ENCODE measurements at regions not wholly inside any gene's neighbourhood (a gene's known extent, or its start where the extent isn't known, plus 50 kb on each side); places are given as distances from the start of the nearest gene placed in this dataset.

DNA sequence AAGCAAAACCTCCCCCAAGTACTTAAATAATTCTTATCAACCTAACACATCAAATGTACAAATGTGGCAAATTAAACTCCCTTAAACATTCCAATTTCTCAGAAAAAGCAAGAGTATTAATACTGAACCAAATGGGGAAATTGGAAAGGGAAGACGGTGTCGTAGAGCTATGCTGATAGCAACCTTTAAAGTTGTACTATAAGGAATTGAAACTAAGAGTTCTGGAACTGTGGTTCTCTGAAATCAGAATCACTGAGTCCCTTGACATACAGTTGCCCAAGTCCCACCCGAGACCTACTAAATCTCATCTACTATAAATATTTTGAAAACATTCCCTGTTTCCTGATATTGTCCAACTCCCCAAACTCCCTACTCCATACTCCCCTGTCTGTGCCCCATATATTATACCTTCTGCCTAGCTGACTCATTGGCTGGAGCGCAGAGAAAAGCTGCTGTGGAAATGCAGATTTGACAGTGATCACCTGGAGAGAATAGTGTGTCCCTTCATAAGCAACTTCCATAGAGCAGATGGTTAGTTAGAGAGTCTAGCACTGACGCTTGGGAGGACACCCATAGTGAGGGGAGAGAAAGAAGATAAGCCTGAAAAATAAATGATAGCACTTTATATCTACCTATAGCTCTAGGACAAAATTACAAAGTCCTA lies 51.4 kb upstream of the ITM2B start:
- no peak for DNase-seq (ENCODE audit: low read depth in 1 of 2, low spot score in 1 of 2)
- in situ Hi-C loops (cut with HindIII; ENCODE audit: low pct_unique_long_range_greater_than_20kb, low sequenced_read_pairs) = no loop called here
- no peak for TF ChIP-seq JUND (IDR thresholded peaks at IDR 0.05; ENCODE audit: low read depth)

DNA sequence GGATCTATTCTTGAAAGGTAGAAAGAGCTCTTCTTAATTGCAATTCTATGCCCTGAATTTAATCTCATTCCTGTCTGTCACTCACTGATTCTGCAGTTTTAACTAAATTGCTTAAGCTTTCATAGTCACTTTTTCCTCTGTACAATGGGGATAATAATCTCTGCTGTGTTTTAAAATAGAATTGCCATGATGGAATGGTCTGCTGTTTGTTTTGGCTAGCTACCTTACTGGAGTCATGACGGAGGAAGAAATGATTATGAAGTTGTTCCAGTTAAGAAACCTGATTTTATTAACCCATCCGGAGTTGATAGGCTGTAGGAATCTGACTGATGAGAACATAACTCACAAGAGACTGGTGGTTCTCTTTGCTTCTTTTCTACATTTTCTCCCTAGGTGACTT lies 54.9 kb upstream of the ITM2B start:
- in situ Hi-C loops (cut with HindIII; ENCODE audit: low pct_unique_long_range_greater_than_20kb, low sequenced_read_pairs) = no loop called here
- TF ChIP-seq JUND (IDR thresholded peaks at IDR 0.05; ENCODE audit: low read depth) = no peak
- DNase-seq (ENCODE audit: low read depth in 1 of 2, low spot score in 1 of 2) = no peak

DNA sequence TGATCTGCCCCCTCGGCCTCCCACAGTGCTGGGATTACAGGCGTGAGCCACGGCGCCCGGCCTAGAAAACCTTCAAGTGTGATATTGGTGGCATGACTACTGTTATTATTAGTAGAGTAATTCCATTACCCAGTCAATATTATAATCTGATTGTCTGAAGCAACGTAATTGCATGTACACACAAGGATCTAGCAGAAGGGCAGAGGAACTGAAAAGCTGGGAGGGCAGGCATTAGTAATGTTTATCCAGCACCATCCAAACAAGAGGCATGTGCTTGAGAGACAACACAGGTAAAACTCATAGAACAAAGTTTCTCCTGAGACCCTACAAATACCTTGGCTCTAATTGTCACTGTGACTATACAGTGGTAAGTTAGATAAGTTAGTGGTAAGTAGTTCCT lies 56.2 kb upstream of the ITM2B start:
- in situ Hi-C loops (cut with HindIII; ENCODE audit: low pct_unique_long_range_greater_than_20kb, low sequenced_read_pairs) = no loop called here
- no peak for DNase-seq (ENCODE audit: low read depth in 1 of 2, low spot score in 1 of 2)
- TF ChIP-seq JUND (IDR thresholded peaks at IDR 0.05; ENCODE audit: low read depth) = no peak

DNA sequence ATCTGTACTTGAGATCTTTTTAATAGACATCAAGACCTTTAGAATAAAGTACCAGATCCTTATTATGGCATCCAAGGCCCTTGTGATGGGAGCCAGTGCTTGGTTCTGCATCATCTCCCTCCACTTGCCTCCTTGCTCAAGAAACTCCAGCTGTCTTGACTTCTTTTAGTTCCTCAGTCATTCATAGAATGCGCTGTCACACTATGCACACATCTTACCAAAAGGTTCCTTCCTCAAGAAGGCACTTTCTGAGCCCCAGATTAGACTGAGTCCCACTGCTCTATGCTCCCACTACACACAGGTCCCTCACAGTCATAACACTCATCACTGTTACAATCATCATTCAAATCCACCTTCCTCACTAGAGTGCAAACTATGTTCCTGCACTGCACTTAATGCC lies 57.8 kb upstream of the ITM2B start:
- in situ Hi-C loops (cut with HindIII; ENCODE audit: low pct_unique_long_range_greater_than_20kb, low sequenced_read_pairs) = no loop called here
- TF ChIP-seq JUND (IDR thresholded peaks at IDR 0.05; ENCODE audit: low read depth) = no peak
- no peak for DNase-seq (ENCODE audit: low read depth in 1 of 2, low spot score in 1 of 2)

DNA sequence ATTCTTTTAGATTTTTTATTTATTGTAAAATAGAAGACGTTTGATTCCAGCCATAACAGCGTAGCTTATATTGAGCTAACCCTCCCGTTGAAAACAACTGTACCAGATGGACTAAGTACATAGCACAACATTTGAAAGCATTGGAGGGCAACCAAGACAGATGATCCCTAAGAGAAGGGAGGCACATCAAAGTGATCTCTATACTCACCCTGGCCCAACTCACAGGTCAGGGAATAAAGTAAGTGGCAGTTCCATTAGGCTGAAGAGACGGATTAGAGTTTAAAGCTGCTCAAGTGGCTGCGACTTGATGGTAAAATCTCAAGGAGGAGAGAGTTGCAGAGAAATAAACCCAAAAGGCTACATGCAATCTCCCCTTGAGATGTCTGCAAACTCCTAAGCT lies 65.1 kb upstream of the ITM2B start:
- in situ Hi-C loops (cut with HindIII; ENCODE audit: low pct_unique_long_range_greater_than_20kb, low sequenced_read_pairs) = no loop called here
- DNase-seq (ENCODE audit: low read depth in 1 of 2, low spot score in 1 of 2) = no peak
- no peak for TF ChIP-seq JUND (IDR thresholded peaks at IDR 0.05; ENCODE audit: low read depth)

DNA sequence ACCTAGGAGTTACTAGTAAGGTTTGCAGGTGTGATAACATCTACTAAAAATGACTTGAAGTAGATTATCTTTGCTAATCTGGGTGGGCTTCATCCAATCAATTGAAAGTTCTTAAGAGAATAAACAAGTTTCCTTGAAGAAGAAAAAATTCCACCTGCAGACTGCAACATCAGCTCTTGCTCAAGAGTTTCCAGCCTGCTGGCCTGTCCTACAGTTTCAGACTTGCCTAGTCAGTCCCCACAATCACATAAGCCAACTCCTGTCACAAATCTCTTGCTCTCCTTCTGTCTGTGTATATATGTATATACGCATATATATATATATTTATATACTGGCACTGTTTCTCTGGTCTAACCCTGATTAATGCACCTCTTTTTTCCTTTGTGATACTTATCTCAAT lies 67.3 kb upstream of the ITM2B start:
- no peak for TF ChIP-seq JUND (IDR thresholded peaks at IDR 0.05; ENCODE audit: low read depth)
- in situ Hi-C loops (cut with HindIII; ENCODE audit: low pct_unique_long_range_greater_than_20kb, low sequenced_read_pairs) = no loop called here
- DNase-seq (ENCODE audit: low read depth in 1 of 2, low spot score in 1 of 2) = no peak

DNA sequence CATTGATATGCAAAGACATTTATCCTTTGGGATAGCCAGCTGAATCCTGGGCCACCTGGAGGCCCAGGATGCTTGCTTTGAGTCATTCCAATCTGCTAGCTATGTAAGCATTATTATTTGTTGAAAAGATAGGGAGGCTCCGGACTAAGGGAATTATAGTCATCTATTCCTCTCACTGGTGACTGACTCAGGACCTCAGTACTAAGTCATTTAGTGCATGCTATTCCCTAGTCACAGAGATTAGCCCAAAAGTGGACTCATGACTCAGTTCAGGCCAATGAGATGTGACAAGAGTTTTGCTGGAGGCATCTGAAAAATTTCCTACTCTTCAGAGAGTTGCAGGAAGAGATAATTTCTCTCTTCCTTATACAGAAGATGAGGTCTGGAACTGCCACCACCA lies 67.9 kb upstream of the ITM2B start:
- DNase-seq (ENCODE audit: low read depth in 1 of 2, low spot score in 1 of 2) = no peak
- TF ChIP-seq JUND (IDR thresholded peaks at IDR 0.05; ENCODE audit: low read depth) = no peak
- in situ Hi-C loops (cut with HindIII; ENCODE audit: low pct_unique_long_range_greater_than_20kb, low sequenced_read_pairs) = no loop called here

DNA sequence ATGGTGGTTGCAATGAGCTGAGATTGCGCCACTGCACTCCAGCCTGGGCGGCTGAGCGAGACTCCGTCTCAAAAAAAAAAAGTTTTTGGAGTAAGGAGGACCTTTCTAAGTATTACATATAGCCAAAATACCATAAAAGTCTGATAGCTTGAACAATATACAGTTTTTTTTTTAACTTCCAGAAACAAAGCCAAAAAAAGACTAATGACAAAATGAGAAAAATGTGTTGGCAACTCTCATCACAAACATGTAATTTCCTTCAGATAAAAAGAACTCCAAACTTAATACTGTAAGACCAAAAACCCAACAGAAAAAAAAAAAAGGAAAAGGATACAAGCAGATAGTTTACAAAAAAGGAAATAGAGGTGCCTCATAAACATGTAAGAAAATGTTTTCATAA lies 68.2 kb upstream of the MED4 start:
- in situ Hi-C loops (cut with HindIII; ENCODE audit: low pct_unique_long_range_greater_than_20kb, low sequenced_read_pairs) = no loop called here
- TF ChIP-seq JUND (IDR thresholded peaks at IDR 0.05; ENCODE audit: low read depth) = no peak
- DNase-seq (ENCODE audit: low read depth in 1 of 2, low spot score in 1 of 2) = no peak

DNA sequence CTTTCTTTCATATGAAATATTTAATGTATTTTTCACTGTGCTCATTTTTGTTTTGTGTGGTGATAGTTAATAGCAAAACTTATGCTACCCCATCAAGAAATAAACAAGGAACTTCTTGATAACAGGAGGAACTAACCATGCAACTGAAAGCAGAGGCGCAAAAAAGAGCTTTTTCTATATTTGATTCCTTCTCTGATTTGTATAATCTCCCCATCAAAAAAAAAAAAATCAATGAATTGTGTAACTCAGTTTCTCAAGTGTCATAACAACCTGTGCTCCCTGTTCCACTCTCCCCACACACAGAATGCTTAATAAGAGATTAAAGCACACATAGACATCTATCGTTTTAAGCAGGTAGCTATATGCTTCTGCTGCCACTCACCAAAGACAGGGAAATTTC lies 67.3 kb upstream of the MED4 start:
- in situ Hi-C loops (cut with HindIII; ENCODE audit: low pct_unique_long_range_greater_than_20kb, low sequenced_read_pairs) = no loop called here
- TF ChIP-seq JUND (IDR thresholded peaks at IDR 0.05; ENCODE audit: low read depth) = no peak
- no peak for DNase-seq (ENCODE audit: low read depth in 1 of 2, low spot score in 1 of 2)

DNA sequence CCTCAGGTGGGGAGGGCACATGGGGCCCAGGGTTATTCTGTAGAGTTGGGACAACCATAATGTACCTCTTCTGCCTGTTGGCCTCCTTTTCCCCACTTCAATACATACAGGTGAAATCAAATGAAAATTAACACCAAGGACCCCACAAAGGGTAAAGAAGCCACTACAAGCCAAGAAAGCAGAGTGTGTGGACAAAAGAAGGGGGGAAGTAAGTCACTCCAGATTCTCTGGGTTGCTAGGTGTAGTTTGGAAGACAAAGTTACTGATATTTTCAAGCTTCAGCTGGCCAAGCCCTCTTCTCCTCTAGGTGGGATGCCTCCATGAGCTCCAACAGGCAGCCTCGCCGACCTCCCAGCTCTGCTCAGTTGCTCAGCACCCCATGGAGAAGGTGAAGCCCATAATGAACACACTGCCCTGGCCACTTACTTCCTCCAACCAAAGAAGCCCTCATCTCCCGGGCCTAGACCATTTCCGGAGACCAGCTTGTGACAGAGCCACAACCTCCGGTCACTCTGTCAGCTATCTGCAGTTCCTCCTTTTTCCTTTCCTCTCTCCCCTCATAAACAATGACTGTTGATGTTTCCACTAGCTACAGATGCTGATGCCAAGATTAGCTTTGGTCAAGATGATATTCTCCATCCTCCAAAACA lies 66.8 kb upstream of the MED4 start:
- in situ Hi-C loops (cut with HindIII; ENCODE audit: low pct_unique_long_range_greater_than_20kb, low sequenced_read_pairs) = no loop called here
- TF ChIP-seq JUND (IDR thresholded peaks at IDR 0.05; ENCODE audit: low read depth) = no peak
- no peak for DNase-seq (ENCODE audit: low read depth in 1 of 2, low spot score in 1 of 2)

DNA sequence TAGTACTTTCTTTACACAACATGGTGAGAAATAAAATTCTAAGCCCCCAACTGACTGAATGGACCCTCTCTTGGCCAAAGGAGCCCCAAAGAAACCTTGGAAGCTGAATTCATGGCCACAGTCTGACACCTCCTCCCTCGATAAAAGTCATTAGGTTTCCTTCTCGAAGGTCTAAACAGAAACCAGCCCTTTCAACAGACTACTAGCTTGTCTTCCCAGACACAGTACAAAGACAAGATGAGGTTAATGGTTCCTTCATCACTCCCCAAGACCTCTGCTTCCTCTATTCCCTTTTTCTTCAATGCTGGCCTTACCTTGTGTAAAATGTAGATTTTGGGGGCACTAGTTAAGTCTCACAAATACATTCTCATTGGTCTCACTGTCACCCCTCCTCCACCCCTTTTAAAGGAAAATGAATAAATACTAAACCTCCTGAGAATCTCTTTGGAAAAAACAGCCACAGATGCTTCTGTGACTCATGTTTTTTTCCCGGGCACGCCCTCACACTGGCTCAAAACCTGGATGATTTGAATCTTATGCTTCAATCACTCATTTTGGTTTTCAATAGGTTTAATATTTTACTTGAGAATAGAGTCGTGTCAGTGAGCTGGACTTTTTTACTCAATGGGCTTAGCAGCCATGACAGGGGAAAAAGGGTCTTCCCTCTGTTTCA lies 65.8 kb upstream of the MED4 start:
- no peak for DNase-seq (ENCODE audit: low read depth in 1 of 2, low spot score in 1 of 2)
- in situ Hi-C loops (cut with HindIII; ENCODE audit: low pct_unique_long_range_greater_than_20kb, low sequenced_read_pairs) = no loop called here
- no peak for TF ChIP-seq JUND (IDR thresholded peaks at IDR 0.05; ENCODE audit: low read depth)

DNA sequence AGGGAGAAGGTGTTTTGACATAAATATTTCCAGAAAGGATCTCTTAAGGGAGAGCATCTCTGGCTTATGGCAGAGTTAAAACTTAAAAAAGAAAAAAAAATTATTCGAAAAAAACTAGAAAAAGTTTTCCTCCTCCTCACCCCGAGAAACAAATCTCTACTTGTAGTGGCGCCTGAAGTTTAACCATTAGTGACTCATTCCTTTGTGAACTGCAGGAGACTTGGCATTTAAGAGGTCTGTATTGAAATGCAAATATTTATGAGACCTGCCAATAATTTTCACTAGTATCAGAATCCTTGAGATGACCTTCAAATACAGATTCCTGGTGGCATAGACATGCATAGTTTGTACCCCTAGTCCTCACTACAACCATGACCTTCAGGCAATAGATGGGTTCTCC lies 64.9 kb upstream of the MED4 start:
- no peak for DNase-seq (ENCODE audit: low read depth in 1 of 2, low spot score in 1 of 2)
- in situ Hi-C loops (cut with HindIII; ENCODE audit: low pct_unique_long_range_greater_than_20kb, low sequenced_read_pairs) = no loop called here
- no peak for TF ChIP-seq JUND (IDR thresholded peaks at IDR 0.05; ENCODE audit: low read depth)

DNA sequence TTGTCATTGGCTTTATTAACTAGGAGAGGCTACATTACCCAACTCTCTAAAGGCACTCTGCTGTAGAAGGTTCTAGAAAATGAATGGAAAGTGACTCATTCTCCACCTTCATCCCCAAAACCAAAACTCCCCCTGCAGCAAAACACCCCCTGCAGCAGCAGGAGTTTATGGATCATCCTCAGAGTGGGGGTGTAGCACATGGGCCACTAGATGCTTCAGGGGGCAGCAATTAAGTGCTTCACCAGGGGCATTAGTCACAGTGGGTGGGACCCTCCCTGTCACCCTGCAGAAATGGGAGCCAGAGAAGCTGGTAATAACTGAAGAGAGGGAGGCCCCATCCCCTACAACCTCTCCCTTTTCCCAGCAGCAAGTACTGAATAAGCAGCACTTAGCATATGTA lies 64.5 kb upstream of the MED4 start:
- in situ Hi-C loops (cut with HindIII; ENCODE audit: low pct_unique_long_range_greater_than_20kb, low sequenced_read_pairs) = no loop called here
- TF ChIP-seq JUND (IDR thresholded peaks at IDR 0.05; ENCODE audit: low read depth) = no peak

More for the DNA sequence above, 64.5 kb upstream of the MED4 start:
- DNase-seq (ENCODE audit: low read depth in 1 of 2, low spot score in 1 of 2) = no peak
